ENCODE measurements at regions not wholly inside any gene's neighbourhood (a gene's known extent, or its start where the extent isn't known, plus 50 kb on each side); places are given as distances from the start of the nearest gene placed in this dataset.
A peak's percentile ranks its signal among the peaks of the same experiment; 100 is the strongest.

DNA sequence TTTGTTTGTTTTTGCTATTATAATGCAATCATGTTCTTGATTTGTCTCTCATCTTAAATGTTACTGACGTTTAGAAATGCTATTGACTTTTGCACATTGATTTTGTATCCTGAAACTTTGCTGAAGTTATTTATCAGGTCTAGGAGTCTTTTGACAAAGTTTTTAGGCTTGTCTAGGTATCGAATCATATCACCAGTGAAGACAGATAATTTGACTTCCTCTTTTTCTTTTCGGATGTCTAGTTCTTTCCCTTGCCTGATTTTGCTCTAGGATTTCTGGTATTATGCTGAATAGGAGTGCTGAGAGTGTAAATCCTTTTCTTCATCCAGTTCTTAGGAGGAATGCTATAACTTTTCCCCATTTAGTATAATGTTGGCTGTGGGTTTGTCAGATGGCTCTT, 719.7 kb upstream of the BCHE start:
- no peak for DNase-seq (ENCODE audit: low read depth)
- no peak overlapping the region for H3K4me3 ChIP-seq (ENCODE audit: low read length)
- TF ChIP-seq, protein P1, sequence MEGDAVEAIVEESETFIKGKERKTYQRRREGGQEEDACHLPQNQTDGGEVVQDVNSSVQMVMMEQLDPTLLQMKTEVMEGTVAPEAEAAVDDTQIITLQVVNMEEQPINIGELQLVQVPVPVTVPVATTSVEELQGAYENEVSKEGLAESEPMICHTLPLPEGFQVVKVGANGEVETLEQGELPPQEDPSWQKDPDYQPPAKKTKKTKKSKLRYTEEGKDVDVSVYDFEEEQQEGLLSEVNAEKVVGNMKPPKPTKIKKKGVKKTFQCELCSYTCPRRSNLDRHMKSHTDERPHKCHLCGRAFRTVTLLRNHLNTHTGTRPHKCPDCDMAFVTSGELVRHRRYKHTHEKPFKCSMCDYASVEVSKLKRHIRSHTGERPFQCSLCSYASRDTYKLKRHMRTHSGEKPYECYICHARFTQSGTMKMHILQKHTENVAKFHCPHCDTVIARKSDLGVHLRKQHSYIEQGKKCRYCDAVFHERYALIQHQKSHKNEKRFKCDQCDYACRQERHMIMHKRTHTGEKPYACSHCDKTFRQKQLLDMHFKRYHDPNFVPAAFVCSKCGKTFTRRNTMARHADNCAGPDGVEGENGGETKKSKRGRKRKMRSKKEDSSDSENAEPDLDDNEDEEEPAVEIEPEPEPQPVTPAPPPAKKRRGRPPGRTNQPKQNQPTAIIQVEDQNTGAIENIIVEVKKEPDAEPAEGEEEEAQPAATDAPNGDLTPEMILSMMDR (conservative IDR thresholded peaks at IDR 0.05; ENCODE audit: low read depth, low read length), result no peak

DNA sequence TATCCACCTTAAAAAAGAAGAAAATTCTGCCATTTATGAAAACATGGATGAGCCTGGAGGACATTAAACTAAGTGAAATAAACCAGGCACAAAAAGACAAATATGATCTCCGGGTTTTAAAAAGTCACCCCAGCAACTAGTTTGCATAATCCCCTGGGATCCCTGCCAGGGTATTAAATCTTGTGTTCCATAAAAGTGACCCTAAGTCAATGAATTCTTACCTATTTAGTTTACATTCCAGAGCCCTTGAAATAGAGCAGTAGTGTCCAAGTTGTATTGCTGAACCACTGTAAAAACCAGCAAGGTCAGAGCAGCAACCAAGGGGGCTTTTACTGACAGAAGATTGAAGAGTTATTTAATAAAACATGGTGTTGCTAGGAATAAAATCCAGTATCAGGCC, 716.8 kb upstream of the BCHE start:
- DNase-seq (ENCODE audit: low read depth), result peak; percentile 75
- no peak overlapping the region for H3K4me3 ChIP-seq (ENCODE audit: low read length)
- TF ChIP-seq, protein P1 (conservative IDR thresholded peaks at IDR 0.05; ENCODE audit: low read depth, low read length), result no peak

DNA sequence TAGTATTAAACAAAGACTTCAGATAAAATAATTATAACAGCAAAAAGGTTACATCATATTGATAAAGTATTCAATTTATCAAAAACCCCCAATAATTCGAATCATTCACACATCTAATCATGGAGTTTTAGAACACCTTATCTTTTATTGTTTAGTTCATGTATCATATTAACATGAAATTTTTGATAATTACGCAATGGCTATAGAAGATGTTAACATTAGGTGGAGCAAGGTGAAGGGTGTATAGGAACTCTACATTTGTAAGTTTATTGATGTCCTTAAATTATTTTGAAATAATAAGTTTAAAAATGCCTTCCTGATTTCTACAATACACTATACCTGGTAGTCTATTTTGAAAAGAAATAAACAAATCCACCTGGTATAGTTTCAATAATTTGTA, 696.5 kb upstream of the BCHE start:
- DNase-seq (ENCODE audit: low read depth), result no peak
- no peak overlapping the region for H3K4me3 ChIP-seq (ENCODE audit: low read length)
- TF ChIP-seq, protein P1 (conservative IDR thresholded peaks at IDR 0.05; ENCODE audit: low read depth, low read length), result no peak

DNA sequence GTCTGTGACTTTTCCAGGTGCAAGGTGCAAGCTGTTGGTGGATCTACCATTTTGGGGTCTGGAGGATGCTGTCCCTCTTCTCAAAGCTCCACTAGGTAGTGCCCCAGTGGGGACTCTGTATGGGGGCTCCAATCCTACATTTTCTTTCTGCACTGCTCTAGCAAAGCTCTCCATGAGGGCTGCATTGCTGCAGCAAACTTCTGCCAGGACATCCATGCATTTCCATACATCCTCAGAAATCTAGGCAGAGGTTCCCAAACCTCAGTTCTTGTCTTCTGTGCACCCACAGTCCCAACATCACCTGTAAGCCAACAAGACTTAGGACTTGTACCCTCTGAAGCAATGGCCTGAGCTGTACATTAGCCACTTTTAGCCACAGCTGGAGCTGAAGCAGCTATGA, 694.5 kb upstream of the BCHE start:
- TF ChIP-seq, protein P1 (conservative IDR thresholded peaks at IDR 0.05; ENCODE audit: low read depth, low read length), result no peak

DNA sequence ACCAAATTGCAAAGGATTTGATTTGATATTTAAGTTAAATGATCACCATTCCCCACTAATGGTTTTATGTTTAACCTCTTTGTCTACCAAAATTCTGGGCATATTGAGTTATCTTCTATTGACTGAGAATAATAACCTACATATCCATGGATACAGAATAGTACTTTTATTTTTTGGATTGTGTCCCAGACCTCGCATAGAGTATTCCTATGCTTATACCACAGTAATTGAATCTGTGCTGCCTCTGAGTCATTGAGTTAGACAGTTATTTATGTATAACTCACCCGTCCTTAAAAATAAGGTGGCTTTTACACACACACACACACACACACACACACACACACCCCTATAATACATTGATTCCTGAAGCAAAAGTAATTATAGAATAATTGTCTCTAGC, 690.1 kb upstream of the BCHE start:
- DNase-seq (ENCODE audit: low read depth), result peak; percentile 16
- TF ChIP-seq, protein P1 (conservative IDR thresholded peaks at IDR 0.05; ENCODE audit: low read depth, low read length), result no peak

More for the DNA sequence above, 694.5 kb upstream of the BCHE start:
- no peak overlapping the region for H3K4me3 ChIP-seq (ENCODE audit: low read length)
- DNase-seq (ENCODE audit: low read depth), result no peak

GRCh38 chr3:166526881-166527280, 689.7 kb upstream of the BCHE start:
- TF ChIP-seq, protein P1 (conservative IDR thresholded peaks at IDR 0.05; ENCODE audit: low read depth, low read length), result no peak
- no peak overlapping the region for H3K4me3 ChIP-seq (ENCODE audit: low read length)
- no peak for DNase-seq (ENCODE audit: low read depth)

More for the DNA sequence above, 690.1 kb upstream of the BCHE start:
- H3K4me3 ChIP-seq (ENCODE audit: low read length), result no peak overlapping the region

DNA sequence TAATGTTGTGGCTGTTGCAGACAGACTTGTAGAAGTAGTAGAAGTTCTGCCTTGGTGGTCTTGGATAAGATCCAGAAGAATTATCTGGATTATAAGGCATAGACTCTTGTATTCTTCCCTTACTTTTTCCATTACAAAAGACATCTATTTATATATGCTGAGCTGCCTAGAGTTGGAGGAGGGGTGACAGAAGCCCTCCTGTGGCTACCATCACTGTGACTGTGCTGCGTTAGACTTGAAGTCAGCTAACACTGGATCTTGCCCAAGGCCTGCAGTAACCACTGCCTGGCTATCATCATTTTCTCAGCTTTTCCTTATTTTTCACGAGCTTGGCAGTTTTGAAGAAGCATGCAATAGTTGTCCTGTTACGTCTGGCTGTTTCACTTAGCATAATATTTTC, 684.8 kb upstream of the BCHE start:
- no peak for DNase-seq (ENCODE audit: low read depth)
- TF ChIP-seq, protein P1 (conservative IDR thresholded peaks at IDR 0.05; ENCODE audit: low read depth, low read length), result no peak
- no peak overlapping the region for H3K4me3 ChIP-seq (ENCODE audit: low read length)
